ENCODE measurements at regions not wholly inside any gene's neighbourhood (a gene's known extent, or its start where the extent isn't known, plus 50 kb on each side); places are given as distances from the start of the nearest gene placed in this dataset.

DNA sequence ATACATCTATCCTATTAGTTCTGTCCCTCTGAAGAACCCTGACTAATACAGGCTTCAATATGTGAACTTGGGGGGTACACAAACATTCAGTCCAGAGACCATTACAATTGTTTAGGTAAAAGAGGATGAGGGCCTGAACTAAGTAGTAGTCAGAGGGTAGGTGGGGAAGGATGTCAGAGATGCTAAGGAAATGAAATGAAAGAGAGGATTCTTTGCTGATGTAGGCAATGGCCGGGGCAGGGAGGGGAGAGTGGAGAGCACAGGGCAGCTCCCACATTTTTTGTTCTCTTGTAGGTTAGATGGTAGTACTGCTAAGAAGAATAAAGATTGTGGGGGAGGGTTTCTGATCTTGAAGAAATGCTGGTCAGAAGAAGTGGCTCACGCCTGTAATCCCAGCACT, 60.8 kb downstream of the SOX4 start:
- TF ChIP-seq, protein P1, sequence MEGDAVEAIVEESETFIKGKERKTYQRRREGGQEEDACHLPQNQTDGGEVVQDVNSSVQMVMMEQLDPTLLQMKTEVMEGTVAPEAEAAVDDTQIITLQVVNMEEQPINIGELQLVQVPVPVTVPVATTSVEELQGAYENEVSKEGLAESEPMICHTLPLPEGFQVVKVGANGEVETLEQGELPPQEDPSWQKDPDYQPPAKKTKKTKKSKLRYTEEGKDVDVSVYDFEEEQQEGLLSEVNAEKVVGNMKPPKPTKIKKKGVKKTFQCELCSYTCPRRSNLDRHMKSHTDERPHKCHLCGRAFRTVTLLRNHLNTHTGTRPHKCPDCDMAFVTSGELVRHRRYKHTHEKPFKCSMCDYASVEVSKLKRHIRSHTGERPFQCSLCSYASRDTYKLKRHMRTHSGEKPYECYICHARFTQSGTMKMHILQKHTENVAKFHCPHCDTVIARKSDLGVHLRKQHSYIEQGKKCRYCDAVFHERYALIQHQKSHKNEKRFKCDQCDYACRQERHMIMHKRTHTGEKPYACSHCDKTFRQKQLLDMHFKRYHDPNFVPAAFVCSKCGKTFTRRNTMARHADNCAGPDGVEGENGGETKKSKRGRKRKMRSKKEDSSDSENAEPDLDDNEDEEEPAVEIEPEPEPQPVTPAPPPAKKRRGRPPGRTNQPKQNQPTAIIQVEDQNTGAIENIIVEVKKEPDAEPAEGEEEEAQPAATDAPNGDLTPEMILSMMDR (IDR thresholded peaks at IDR 0.05; ENCODE audit: insufficient read depth, low read length) = no peak
- TF ChIP-seq SPI1 (IDR thresholded peaks at IDR 0.05; ENCODE audit: borderline replicate concordance, low read depth) = no peak
